ENCODE measurements at regions not wholly inside any gene's neighbourhood (a gene's known extent, or its start where the extent isn't known, plus 50 kb on each side); places are given as distances from the start of the nearest gene placed in this dataset.
A peak's percentile ranks its signal among the peaks of the same experiment; 100 is the strongest.

DNA sequence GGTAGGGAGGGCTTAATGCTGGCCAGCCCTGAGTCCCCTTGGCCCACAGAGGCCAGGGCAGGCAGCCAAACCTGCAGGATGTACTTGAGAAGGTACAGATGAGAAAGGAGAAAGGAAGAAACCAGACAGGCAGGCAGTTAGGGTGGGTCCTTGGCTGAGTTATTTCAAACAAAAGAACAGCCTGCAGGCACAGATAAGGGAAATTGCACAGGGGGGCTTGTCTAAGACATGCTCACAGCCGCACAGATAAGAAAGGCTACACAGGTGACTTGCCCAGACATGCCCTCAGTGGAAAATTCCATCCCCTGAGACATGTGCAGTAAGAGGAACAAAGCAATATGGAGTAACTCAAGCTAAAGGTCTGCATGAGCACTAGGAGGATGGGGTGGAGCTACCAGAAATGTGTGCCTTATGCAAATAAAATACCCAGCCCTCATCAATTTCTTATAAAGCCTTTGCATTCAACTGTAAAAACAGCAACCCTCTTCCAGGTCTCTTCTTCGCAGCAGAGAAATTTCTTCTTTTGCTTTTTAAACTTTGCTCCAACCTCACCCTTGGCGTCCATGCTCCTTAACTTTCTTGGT is 158.2 kb upstream of the RGS6 start:
- no peak overlapping the region for H3K27ac ChIP-seq
- no peak for TF ChIP-seq CTCF (conservative IDR thresholded peaks at IDR 0.05)

DNA sequence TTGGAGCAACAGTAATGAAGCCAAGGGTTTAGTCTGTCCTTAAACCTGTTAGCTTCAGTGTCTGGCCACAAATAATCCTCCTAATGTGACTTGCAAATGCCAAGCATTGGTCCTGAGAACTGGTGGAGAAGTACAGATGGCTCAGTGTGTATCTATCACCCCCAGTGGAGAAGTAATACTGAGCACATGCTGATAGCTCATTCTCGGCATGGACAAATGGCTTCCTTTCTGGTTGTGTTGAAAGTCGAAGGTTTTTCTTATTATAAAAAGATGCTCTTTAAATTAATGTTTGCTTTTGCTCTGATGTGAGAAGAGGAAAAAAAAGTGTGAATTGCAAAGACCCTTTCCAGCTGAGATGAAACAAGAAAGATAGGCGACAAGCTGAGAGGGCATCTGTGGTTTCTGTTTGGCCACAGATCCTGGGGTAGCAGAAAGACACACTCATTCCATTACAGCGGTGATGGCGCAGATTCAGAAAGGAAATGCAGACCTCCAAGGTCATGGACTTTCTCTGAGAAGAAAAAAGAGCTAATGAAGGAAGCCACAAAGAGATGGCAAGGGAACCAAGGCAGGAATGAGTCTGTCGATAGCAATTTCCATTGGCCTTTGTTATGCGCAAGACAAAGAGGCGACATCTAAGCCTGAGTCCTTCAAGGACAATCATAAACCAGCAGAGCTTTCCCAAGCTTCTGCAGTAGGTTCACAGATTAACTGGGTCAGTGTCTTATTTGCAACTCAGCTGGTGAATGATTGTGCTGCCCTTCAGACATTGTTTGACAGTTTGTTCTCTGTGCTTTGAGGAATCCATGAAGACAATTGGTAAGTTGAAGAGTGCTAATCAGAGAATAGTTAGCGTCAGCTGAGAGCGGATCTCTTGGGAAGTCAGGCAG is 155.5 kb upstream of the RGS6 start:
- no peak overlapping the region for H3K27ac ChIP-seq
- no peak for TF ChIP-seq CTCF (conservative IDR thresholded peaks at IDR 0.05)

DNA sequence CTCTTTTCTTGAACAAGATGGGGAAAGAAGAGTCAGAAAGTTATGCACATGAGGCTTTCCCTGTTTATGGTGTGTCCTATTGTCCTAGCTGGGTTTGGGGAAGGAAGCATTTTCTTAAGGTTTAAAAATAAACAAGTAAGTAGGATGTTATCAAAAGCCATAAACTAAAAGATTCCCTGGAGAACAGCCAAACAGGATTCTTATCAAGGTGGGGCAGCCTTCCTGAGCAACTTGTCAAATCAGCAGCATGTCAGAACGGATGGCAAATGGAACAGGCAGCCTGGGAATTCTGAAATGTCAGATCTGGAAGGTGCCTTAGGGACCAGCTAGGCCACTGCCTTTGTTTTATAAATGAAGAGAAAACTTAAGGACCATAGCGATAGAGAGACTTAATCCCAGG is 152.2 kb upstream of the RGS6 start:
- TF ChIP-seq CTCF (conservative IDR thresholded peaks at IDR 0.05): no peak
- H3K27ac ChIP-seq: peak overlapping the region; percentile 38

- H3K27ac ChIP-seq: no peak overlapping the region
- no peak for TF ChIP-seq CTCF (conservative IDR thresholded peaks at IDR 0.05)
Observed at GRCh38 chr14:71780822-71781221, 151.4 kb upstream of the RGS6 start.

GRCh38 chr14:71783088-71783487 is 149.1 kb upstream of the RGS6 start:
- TF ChIP-seq CTCF (conservative IDR thresholded peaks at IDR 0.05): no peak

GRCh38 chr14:71783786-71784185 is 148.4 kb upstream of the RGS6 start:
- TF ChIP-seq CTCF (conservative IDR thresholded peaks at IDR 0.05): no peak
- H3K27ac ChIP-seq: no peak overlapping the region

More at GRCh38 chr14:71783088-71783487, 149.1 kb upstream of the RGS6 start:
- H3K27ac ChIP-seq: no peak overlapping the region

GRCh38 chr14:71789005-71789404 is 143.2 kb upstream of the RGS6 start:
- no peak overlapping the region for H3K27ac ChIP-seq
- TF ChIP-seq CTCF (conservative IDR thresholded peaks at IDR 0.05): no peak
